Esophagus squamous epithelium (tissue), 4 donors: ENCODE measurements at regions not wholly inside any gene's neighbourhood (a gene's known extent, or its start where the extent isn't known, plus 50 kb on each side); places are given as distances from the start of the nearest gene placed in this dataset.

Experiments used
- CTCF ChIP-seq, 6 experiments: fragments of 450-650 bp in 4 of 6; fragments of 200-600 bp in 2 of 6; sonication (generic) in 2 of 6; IDR thresholded peaks; one replicate each; pipeline ENCODE4 v1.5.1; 2016 to 2019; ENCODE audit warnings: antibody characterized with exemption in 6 of 6, mild to moderate bottlenecking in 4 of 6, moderate library complexity in 4 of 6
- POLR2A ChIP-seq, 4 donors: fragments of 450-650 bp; IDR thresholded peaks; one replicate each; pipeline ENCODE4 v1.6.1; 2017; ENCODE audit warnings: antibody characterized with exemption in 4 of 4, mild to moderate bottlenecking in 4 of 4, moderate library complexity in 3 of 4

GRCh38 chr2:38130876-38131275 is 54.9 kb upstream of the CYP1B1 start:
- no peak for TF ChIP-seq CTCF (IDR thresholded peaks at IDR 0.05)
- no peak for TF ChIP-seq POLR2A (IDR thresholded peaks at IDR 0.05)
